SH-SY5Y (cell line): ENCODE measurements at regions not wholly inside any gene's neighbourhood (a gene's known extent, or its start where the extent isn't known, plus 50 kb on each side); places are given as distances from the start of the nearest gene placed in this dataset.

Experiments used
- GATA2 ChIP-seq: IDR thresholded peaks from 2 replicates; pipeline ENCODE4 v1.6.1; 2011; ENCODE audit warnings: mild to moderate bottlenecking, low read depth, low read length
- GATA3 ChIP-seq: IDR thresholded peaks from 2 replicates; pipeline ENCODE4 v1.6.1; 2011; ENCODE audit warnings: low read depth, mild to moderate bottlenecking, low read length, moderate library complexity

DNA sequence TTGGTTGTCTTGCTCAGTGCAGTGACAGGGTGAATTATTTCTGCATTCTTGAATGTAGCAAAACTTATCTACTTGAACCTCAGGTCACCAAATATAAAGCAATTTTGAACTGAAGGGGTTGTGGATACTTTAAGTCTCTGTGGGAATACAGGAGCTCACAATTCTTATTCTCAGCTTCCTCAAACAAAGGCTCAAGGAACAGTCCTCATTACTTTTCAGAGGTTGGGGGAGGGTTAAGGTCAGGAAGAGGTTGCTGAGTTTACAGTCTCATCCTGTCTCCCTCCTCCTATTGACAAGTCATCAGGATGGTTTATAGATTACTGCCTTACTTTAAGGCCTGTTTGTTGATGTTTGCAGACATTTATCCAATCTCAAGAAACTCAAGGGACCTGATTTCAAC, 143.6 kb upstream of the SPACA1 start:
- TF ChIP-seq GATA2 = no peak
- no peak for TF ChIP-seq GATA3
